HL-60 (cell line): ENCODE measurements at regions not wholly inside any gene's neighbourhood (a gene's known extent, or its start where the extent isn't known, plus 50 kb on each side); places are given as distances from the start of the nearest gene placed in this dataset.

Source experiments
- GABPA ChIP-seq: IDR thresholded peaks from 2 replicates; pipeline ENCODE4 v1.6.1; 2012; ENCODE audit warnings: low read depth
- TF ChIP-seq, protein P1 (sequence below): IDR thresholded peaks from one replicate; pipeline ENCODE4 v1.5.1; 2011; ENCODE audit warnings: low read length, control low read depth, inconsistent platforms; ENCODE audit not compliant: insufficient read depth

DNA sequence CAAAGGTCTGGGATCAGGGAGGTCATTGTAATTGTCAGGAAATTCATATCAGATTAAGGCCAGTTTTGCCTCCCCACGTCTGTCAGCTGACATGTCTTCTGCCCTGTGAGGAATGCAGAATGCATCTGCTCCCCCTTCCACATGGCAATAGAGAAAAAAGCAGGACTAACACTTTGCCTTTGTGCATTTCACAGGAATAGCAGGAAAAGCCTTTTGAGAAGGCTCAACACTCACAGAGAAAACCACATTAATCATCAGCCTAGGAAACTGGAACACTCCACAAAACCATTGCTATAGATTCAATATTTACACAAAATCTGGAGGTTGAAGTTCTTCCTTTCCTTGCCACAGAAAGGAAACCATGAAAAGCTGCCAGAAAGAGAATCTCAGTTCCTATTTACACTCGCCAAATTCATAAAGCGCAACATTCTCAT lies 165.2 kb upstream of the HES1 start:
- TF ChIP-seq, protein P1, sequence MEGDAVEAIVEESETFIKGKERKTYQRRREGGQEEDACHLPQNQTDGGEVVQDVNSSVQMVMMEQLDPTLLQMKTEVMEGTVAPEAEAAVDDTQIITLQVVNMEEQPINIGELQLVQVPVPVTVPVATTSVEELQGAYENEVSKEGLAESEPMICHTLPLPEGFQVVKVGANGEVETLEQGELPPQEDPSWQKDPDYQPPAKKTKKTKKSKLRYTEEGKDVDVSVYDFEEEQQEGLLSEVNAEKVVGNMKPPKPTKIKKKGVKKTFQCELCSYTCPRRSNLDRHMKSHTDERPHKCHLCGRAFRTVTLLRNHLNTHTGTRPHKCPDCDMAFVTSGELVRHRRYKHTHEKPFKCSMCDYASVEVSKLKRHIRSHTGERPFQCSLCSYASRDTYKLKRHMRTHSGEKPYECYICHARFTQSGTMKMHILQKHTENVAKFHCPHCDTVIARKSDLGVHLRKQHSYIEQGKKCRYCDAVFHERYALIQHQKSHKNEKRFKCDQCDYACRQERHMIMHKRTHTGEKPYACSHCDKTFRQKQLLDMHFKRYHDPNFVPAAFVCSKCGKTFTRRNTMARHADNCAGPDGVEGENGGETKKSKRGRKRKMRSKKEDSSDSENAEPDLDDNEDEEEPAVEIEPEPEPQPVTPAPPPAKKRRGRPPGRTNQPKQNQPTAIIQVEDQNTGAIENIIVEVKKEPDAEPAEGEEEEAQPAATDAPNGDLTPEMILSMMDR, result no peak
- no peak for TF ChIP-seq GABPA
